ENCODE measurements at regions not wholly inside any gene's neighbourhood (a gene's known extent, or its start where the extent isn't known, plus 50 kb on each side); places are given as distances from the start of the nearest gene placed in this dataset.

DNA sequence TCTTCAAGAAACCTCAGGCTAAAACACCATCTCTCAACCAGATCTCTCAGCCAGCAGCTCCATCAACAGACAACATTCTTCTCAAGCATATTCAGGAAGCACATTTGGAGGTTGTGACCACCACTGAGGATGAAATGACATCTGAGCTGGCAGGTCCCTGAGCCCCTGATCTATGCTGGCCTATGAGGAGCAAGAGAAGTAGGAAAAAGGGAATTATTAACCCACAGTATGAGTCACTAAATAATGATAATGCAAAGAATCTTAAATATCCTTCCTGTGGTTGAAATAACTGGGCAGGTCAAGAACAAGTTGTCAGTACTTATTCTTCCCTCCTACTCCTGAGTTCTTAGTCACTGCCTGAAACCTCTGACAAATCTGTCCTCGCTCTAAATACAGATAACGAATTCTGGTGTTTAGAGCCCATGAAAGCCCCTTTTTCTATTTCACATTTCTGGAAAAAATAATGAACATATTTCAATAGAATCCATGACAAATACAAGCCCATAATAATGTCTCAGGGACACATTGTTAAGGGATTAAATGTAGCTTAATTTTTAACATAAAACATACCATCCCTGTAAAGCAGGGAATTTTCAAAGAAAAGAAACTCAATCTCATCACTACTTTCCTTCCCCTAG, 225.8 kb upstream of the IRS2 start:
- no peak overlapping the region for H3K27ac ChIP-seq

GRCh38 chr13:110010404-110011138, 224.2 kb upstream of the IRS2 start:
- TF ChIP-seq POLR2A (IDR thresholded peaks at IDR 0.05) (no peak), CTCF (IDR thresholded peaks at IDR 0.05) (no peak), EP300 (IDR thresholded peaks at IDR 0.05) (no peak), POLR2AphosphoS5 (IDR thresholded peaks at IDR 0.05) (no peak)
- no peak for ATAC-seq
- Histone ChIP-seq H3K27ac (no peak overlapping the region), H3K36me3 (no peaks in the 10 kb centered on the region), H3K9me3 (no peaks in the 10 kb centered on the region), H3K27me3 (no peaks in the 10 kb centered on the region), H3K4me3 (no peak overlapping the region), H3K4me1 (no peaks in the 10 kb centered on the region)
- 64 to 65% methylated on average over 3 to 5 of the region's 5 CpGs for WGBS, 2 donors (ENCODE audit: low coverage in 1 of 2)

More for the DNA sequence above, 225.8 kb upstream of the IRS2 start:
- Histone ChIP-seq H3K36me3 (no peaks in the 10 kb centered on the region), H3K4me3 (no peak overlapping the region), H3K4me1 (no peaks in the 10 kb centered on the region), H3K27me3 (no peaks in the 10 kb centered on the region), H3K9me3 (no peaks in the 10 kb centered on the region)
- 35 to 70% methylated on average over 2 of the region's 2 CpGs for WGBS, 2 donors (ENCODE audit: low coverage in 1 of 2)
- TF ChIP-seq CTCF (IDR thresholded peaks at IDR 0.05) (no peak), EP300 (IDR thresholded peaks at IDR 0.05) (no peak), POLR2AphosphoS5 (IDR thresholded peaks at IDR 0.05) (no peak), POLR2A (IDR thresholded peaks at IDR 0.05) (no peak)
- no peak for ATAC-seq

GRCh38 chr13:110008816-110009215, 222.4 kb upstream of the IRS2 start:
- no peaks in the 10 kb centered on the region for H3K4me1 ChIP-seq
- no peak overlapping the region for H3K4me3 ChIP-seq
- 38 to 41% methylated on average over 3 of the region's 3 CpGs for WGBS, 2 donors (ENCODE audit: low coverage in 1 of 2)
- no peaks in the 10 kb centered on the region for H3K27me3 ChIP-seq
- no peaks in the 10 kb centered on the region for H3K9me3 ChIP-seq
- TF ChIP-seq POLR2AphosphoS5 (IDR thresholded peaks at IDR 0.05) = no peak
- no peak for TF ChIP-seq EP300 (IDR thresholded peaks at IDR 0.05)
- no peak for TF ChIP-seq CTCF (IDR thresholded peaks at IDR 0.05)
- no peak for TF ChIP-seq POLR2A (IDR thresholded peaks at IDR 0.05)
- no peaks in the 10 kb centered on the region for H3K36me3 ChIP-seq
- H3K27ac ChIP-seq = no peak overlapping the region
- no peak for ATAC-seq

- WGBS, 2 donors (ENCODE audit: low coverage in 1 of 2) = 64 to 67% methylated on average over 5 to 7 of the region's 8 CpGs
- Histone ChIP-seq H3K36me3 (no peaks in the 10 kb centered on the region), H3K4me3 (no peak overlapping the region), H3K27me3 (no peaks in the 10 kb centered on the region), H3K4me1 (no peaks in the 10 kb centered on the region), H3K9me3 (no peaks in the 10 kb centered on the region), H3K27ac (no peak overlapping the region)
- TF ChIP-seq POLR2AphosphoS5 (IDR thresholded peaks at IDR 0.05) (no peak), CTCF (IDR thresholded peaks at IDR 0.05) (no peak), POLR2A (IDR thresholded peaks at IDR 0.05) (no peak), EP300 (IDR thresholded peaks at IDR 0.05) (no peak)
- no peak for ATAC-seq
These were observed 219.9 kb upstream of the IRS2 start for GRCh38 chr13:110006304-110006703.

- Histone ChIP-seq H3K27ac (no peak overlapping the region), H3K4me1 (no peaks in the 10 kb centered on the region), H3K4me3 (no peak overlapping the region), H3K36me3 (no peaks in the 10 kb centered on the region), H3K9me3 (no peaks in the 10 kb centered on the region), H3K27me3 (no peaks in the 10 kb centered on the region)
- TF ChIP-seq POLR2A (IDR thresholded peaks at IDR 0.05) (no peak), EP300 (IDR thresholded peaks at IDR 0.05) (no peak), POLR2AphosphoS5 (IDR thresholded peaks at IDR 0.05) (no peak), CTCF (IDR thresholded peaks at IDR 0.05) (no peak)
- peak; percentile 22 for ATAC-seq
- 90 to 93% methylated on average over 2 of the region's 2 CpGs for WGBS, 2 donors (ENCODE audit: low coverage in 1 of 2)
These were observed 219.2 kb upstream of the IRS2 start for GRCh38 chr13:110005563-110005962.

Measured in gastroesophageal sphincter (tissue), 4 donors.